GM19099 (cell line): ENCODE measurements at regions not wholly inside any gene's neighbourhood (a gene's known extent, or its start where the extent isn't known, plus 50 kb on each side); places are given as distances from the start of the nearest gene placed in this dataset.

Experiments
- POLR2A ChIP-seq: IDR thresholded peaks from 3 replicates; pipeline ENCODE4 v1.6.1; 2011; ENCODE audit warnings: low read depth; ENCODE audit not compliant: insufficient read length; ENCODE audit errors: extremely low read depth

DNA sequence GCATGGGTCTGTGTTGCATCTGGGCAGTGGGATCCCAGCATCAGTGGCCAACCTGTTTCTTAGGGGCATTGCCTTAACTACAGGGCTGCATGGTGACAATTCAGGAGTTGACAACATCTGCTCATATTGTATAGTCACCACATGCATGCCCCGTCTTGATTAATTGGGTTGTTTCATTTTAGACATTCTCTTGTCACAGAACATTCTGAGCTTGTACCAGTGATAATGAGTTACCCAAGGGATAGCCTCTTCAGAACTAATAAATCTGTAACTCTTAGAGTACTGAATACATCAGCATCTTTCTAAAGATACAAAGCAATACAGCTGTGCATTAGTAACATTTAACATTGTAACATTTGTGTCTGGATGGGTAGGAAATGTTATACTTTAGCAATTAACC is 426.5 kb upstream of the CD180 start:
- no peak for TF ChIP-seq POLR2A

DNA sequence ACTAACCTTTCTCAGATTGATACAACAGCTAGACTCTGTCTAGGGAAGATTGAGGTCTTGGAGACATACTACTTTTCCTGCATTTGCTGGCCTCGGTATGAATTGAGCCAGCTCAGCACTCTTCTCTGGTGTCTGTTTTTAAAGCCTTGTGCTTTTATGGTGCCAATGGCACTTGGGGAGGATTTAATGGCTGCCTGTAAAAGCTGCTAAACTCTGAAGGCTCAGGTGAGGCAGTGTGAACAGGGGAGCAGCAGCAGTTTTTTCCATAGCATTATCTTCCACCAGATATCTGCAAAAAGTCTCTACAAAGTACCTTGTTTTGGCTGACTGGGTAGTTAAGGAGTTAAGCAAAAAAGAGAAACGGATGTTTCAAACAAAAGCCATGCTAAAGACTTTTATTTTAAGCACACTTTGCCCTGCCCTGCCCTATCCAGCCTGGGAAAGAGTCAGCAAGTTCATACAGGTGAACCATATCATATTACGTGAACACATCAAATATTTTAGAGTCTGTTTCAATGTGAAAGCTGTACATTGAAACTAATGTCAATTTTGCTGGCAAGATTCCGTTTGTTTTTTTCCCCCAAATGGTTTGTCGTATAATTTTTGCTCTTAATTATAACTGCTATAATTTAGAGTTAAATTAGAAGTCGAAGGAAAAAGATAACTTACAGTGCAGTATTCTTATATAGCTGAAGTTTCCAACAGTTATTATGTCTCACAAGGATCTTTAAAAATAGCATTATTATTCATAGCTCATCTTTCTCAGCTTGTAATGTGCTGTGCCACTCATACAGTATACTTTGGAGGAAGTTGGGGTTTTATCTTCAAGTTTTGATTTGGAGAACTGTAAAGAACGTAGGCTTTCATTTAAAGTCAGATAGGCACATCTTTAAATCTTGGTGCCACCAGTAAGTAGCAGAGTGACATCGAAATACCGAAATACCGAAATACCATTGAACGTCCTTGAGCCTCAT is 424.1 kb upstream of the CD180 start:
- no peak for TF ChIP-seq POLR2A

DNA sequence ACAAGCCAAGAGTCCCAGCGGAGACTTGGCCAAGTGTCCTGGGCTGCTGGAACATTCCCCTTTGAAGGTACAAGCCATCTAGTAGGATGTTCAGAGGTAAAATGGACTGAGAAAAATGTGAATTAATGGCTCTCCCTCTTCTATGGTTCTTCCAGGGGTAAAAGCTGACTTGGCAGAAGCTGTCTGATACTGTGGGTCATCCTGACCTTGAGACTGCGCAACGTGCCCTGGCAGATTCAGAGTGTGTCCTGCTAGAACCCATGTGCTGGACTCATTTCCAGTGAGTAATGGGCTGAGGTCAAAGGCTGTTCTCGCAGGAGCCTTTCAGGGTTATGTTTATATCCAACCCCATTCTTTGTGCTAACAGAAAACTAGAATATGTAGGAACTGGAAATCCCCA is 423.0 kb upstream of the CD180 start:
- TF ChIP-seq POLR2A, result no peak

DNA sequence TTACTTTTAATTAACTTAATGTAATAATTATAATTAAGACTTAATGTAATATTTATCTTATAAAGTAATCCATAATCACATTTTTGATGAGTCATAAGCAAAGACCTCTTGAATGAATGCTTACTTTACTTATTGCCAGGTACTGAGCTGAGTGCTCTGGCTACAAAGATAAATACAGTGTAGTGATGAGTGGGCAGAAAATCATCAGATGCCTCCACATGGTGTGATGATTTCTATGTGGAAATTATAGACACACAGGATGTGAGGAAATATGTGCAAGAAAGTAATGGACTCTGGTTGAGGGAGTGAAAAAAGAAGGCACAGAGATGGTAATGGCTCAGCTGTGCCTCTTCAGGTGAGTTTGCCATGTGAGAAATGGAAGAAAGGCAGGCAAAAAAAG is 422.6 kb upstream of the CD180 start:
- no peak for TF ChIP-seq POLR2A

DNA sequence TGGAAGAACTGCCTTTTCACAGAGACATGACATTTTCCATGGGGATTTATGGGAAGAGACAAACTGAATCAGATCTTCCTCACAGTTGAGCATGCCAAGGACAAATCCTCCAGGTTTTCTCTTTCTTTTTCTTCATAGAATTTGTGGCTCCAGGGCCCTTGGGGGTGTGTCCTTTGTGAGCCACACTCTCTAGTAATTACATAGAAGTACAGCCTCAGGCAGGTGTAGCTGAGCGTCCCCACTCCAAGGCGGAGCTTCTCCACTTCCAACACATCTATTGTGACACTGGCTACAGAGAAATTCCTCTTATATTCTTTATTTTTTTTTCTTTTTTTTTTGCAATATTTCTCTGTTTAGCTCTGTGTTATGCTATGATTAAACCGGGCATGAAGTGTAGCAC is 420.5 kb upstream of the CD180 start:
- no peak for TF ChIP-seq POLR2A

DNA sequence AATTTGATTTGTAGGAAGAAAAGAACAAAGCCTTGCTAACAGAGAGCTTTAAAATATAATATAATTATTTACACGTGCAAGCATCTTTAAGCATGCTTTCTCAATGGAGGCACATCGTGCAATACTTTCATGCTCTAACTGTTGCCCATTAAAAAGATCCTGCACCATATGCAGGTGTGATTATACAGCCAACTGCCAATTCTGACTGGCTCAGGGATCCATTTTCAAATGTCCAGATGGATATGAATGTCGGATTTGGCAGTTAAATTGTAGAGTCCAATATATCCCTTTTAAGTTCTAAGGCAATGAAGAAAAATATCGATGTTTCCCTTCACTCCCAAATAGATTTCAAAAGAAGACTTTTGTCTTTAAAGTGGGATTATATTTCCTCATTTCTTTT is 416.4 kb upstream of the CD180 start:
- no peak for TF ChIP-seq POLR2A

DNA sequence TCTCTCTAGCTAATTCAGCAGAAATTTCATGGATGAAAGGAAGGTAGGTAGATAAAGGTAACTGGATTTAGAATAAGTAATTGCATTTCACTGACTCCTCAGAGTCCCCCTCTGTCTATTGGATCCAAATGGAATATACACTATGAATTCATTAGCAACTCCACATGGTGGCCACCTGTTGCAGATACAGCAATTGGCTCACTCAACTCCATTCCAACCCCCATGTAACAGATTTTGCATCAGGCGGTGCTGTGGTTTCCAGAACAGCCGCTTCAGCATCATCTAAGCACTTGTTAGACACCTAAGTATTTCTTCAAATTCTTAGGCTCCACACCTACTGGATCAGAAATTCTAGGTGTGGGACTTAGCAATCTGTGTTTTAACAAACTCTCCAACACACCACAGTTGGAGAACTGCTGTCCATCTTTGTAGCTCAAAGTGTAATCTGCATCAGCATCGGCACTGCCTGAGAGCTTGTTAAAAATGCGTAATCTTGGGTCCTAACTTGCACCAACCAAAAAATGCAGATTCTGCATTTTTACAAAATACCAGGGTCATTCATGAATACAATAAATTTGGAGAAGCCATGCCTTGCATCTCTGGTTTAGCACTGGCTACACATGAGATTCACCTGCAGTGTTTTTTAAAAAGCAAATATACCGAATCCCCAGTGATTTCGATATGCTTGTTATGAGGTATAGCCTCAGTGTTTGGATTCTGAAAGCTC is 413.8 kb upstream of the CD180 start:
- no peak for TF ChIP-seq POLR2A

DNA sequence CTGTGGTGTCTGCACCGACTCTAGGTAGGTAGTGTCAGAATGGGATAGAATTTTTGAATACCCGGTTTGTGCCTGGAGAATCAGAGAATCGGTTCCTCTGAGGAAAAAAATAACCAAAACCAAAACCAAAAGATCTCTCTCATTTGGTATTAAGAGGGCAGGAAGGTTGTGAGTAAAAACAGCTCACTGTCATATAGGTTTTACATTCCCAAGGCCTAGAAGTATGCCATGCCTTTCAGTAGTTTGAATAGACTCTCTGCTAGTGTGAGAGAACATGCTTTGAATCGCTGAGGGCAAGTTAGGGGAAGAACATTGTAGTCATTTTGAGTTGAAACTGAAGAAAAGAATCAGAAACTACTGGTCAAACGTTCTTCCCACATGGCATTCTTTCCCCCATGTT is 411.4 kb upstream of the CD180 start:
- no peak for TF ChIP-seq POLR2A

DNA sequence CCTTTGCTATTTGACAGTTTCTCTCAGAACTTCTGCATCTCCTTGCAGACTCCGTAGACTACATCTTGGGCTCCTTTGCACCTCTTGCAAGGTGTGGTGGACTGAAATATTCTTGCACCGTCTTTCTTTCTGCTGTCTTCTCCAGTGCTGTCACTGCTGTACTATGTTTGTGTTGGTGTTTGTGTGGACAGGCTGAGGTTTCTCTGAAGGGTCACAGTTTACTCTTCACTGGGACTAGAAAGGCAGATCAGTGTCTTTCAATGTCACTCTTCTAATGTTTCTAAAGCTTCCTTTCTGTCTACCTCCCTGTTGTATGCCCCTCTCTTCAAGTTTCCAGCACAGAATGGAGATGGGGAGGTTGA is 410.0 kb upstream of the CD180 start:
- TF ChIP-seq POLR2A, result no peak

DNA sequence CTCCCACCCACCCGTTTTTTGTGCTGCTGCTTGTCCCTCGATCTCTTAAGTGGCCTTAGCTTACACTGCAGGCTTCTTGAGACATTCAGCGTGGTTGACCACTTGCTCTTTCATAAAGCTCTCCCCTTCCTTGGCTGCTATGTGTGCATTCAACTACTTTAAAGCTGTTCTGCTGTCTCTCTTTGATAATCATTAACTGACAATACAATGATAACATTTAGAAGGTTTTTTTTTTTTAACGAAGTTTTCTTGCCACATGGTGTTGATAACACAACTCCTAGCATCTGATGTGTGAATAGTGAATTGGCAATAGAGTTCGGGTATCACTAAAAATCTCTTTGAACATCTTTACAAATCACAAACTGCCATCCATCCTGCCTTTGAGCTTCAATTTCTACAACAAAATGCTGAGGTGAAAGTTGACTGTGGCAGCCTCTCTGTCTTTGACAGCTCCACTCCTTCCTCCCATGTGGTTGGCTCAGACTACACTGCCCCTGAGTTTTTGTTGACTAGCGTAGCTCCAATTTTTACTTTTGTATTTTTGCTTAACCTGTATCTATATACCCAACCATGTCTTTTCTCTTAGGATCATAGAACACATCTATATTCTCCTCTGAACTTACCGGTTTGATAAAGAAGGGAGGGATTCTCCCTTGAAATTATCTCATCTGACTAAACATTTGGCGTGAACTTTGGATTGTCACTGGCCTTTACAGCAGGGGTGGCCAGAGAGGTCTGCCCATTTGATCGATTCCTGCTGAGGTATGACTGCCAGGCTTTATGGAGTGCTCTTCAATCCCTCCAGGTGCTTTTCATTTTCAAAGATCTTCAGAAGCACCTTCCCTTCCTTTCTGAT is 409.4 kb upstream of the CD180 start:
- no peak for TF ChIP-seq POLR2A

DNA sequence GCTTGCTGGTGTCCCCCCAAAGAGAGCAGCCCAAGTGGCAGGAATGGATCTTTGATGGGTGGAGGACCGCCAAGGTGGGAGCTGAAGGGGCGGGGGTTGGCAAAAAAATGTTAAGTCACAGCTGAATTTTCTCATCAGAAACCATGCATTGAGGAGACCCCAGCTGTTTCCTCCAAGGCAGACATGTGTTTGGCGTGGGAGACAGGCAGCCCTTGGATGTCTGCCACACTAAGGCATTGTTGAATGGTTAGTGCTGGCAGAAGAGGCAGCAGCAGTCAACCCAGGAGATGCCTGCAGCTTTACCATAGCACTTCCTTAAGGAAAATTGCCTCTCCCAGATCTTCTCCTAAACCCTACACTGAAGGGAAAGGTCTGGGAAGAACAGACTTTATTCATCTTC is 394.9 kb upstream of the CD180 start:
- no peak for TF ChIP-seq POLR2A

DNA sequence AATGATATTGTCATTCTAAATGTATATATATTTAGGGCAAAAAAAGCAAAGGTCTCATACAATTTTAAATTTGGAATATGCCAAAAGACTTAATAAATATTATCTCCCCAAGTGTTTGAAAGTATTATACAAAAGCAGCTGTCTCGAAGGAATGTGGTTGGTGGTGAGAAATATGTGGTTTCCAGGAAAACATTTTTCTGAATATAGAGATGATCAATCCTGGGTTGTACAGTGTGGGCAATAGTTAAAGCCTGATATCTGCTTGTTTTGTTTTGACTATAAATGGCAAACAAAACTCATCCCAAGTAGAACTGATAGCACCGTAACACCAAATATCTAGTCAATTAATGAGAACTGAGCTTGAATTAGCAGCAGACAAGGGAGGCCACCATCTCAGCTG is 391.8 kb upstream of the CD180 start:
- TF ChIP-seq POLR2A, result no peak

DNA sequence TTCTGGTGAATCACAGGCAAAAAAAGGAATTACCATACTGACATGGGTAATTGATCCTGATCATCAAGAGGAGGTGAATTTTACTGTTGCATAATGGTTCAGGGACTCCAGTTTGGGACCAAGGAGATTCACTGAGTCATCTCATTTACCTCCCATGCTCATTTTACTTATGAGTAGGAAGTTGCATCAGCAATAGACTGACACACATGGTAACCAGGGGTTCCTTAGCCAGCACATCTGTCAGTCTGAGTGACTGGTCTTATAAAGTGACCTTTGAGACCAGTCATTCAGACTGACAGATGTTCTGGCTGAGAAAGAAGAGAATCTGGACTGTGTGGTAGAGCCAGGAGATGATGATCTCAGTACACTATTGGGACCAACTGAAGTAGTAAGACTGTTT is 384.6 kb upstream of the CD180 start:
- no peak for TF ChIP-seq POLR2A

DNA sequence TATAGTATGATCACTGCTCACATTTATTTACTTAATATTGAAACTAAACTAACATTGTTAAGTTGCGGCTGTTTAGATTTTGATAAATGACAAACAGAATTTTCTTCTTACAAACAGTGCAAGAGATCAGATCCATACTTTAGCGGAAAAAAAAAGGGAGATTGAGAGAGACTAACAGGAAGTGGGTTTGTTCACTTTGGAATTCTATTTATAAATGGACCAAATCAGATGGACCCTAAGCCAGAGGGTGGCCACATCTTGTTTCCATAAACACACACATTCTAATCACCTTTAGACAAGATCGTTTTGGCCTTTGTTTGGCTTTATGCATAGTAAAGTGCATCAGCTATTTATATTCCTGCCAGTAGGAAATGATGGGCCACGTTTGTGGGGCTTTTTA is 381.4 kb upstream of the CD180 start:
- no peak for TF ChIP-seq POLR2A

DNA sequence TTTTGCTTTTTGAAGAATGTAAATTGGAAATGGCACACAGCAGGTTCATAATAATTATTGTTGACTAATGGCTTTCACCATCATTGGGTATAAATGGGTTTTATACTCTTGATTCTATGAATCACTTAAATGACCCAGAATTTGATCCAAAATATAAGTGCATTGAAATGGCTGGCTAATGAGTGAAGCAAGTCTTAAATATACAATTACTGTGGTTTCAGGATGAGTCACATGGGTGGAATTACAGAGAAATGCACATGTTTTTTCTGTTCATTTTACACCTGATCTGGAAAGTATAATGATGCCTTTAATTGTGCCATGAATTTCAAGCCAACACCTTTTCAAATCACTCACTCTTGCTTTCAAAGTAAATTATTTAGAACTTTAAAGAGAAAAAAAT is 380.8 kb upstream of the CD180 start:
- TF ChIP-seq POLR2A, result no peak
